SU-DHL-6 (cell line): ENCODE measurements at regions not wholly inside any gene's neighbourhood (a gene's known extent, or its start where the extent isn't known, plus 50 kb on each side); places are given as distances from the start of the nearest gene placed in this dataset.

Experiments used
- H2AFZ ChIP-seq: fragments of 200-600 bp; sonication (generic); 2 replicates; pipeline ENCODE4 v1.6.1; 2014; ENCODE audit warnings: low read depth, mild to moderate bottlenecking, moderate library complexity, mixed read lengths, antibody characterized with exemption, low read length; ENCODE audit not compliant: severe bottlenecking
- H3F3A ChIP-seq: fragments of 200-600 bp; shearing (Covaris generic); 2 replicates; pipeline ENCODE4 v1.6.0; 2016; ENCODE audit warnings: antibody characterized with exemption, mild to moderate bottlenecking; ENCODE audit not compliant: insufficient read depth
- H3K27ac ChIP-seq: fragments of 200-600 bp; sonication (generic); 2 replicates; pipeline ENCODE4 v1.5.1; 2016; ENCODE audit warnings: low read depth, mild to moderate bottlenecking, low read length, moderate library complexity, mixed read lengths
- H3K27me3 ChIP-seq: fragments of 200-600 bp; sonication (generic), shearing (Covaris generic); 2 replicates; pipeline ENCODE4 v1.6.0; 2014; ENCODE audit warnings: mild to moderate bottlenecking, low read length
- H3K36me3 ChIP-seq: fragments of 200-600 bp; sonication (generic); 2 replicates; pipeline ENCODE4 v1.6.1; 2014; ENCODE audit warnings: mild to moderate bottlenecking, low read length, mixed read lengths
- H3K4me2 ChIP-seq: fragments of 300-600, 200-600 bp; shearing (Covaris generic), sonication (generic); 2 replicates; pipeline ENCODE4 v1.6.0; 2014; ENCODE audit warnings: low read length, low read depth, mild to moderate bottlenecking; ENCODE audit not compliant: poor library complexity, severe bottlenecking
- H3K4me3 ChIP-seq: fragments of 200-600 bp; sonication (generic); 2 replicates; pipeline ENCODE4 v1.5.1; 2014; ENCODE audit warnings: antibody characterized with exemption, low read length, mild to moderate bottlenecking, mixed read lengths; ENCODE audit not compliant: insufficient read depth, poor library complexity, severe bottlenecking
- H3K79me2 ChIP-seq: fragments of 200-600 bp; sonication (generic); 2 replicates; pipeline ENCODE4 v1.6.1; 2014; ENCODE audit warnings: mild to moderate bottlenecking, low read length, moderate library complexity; ENCODE audit not compliant: insufficient read depth
- H3K9ac ChIP-seq: fragments of 200-600 bp; sonication (generic); 2 replicates; pipeline ENCODE4 v1.7.0; 2014; ENCODE audit warnings: mild to moderate bottlenecking, low read length
- H3K9me2 ChIP-seq: fragments of 200-600 bp; sonication (generic); replicated peaks from 2 replicates; pipeline ENCODE4 v1.6.1; 2014; ENCODE audit warnings: low read length; ENCODE audit not compliant: insufficient read depth
- H3K9me3 ChIP-seq: fragments of 200-600 bp; sonication (generic); 2 replicates; pipeline ENCODE4 v1.6.1; 2014; ENCODE audit warnings: low read length, mixed read lengths; ENCODE audit not compliant: insufficient read depth
- H4K20me1 ChIP-seq: fragments of 200-600 bp; sonication (generic); 2 replicates; pipeline ENCODE4 v1.6.1; 2014; ENCODE audit warnings: low read depth, mild to moderate bottlenecking, antibody characterized with exemption, low read length, moderate library complexity, mixed read lengths
- CTCF ChIP-seq: fragments of 200-600 bp; sonication (generic); IDR thresholded peaks from one replicate; pipeline ENCODE4 v1.5.1; 2017; ENCODE audit warnings: antibody characterized with exemption, mild to moderate bottlenecking, low read length, moderate library complexity; ENCODE audit not compliant: insufficient read depth, poor library complexity, severe bottlenecking
- EZH2phosphoT487 ChIP-seq: fragments of 200-600 bp; sonication (generic), shearing (Covaris generic); conservative IDR thresholded peaks from 2 replicates; pipeline ENCODE4 v1.6.1; 2018; ENCODE audit warnings: mild to moderate bottlenecking, antibody characterized with exemption, low read length, moderate library complexity, mixed read lengths

- Histone ChIP-seq H3K9me3 (no peaks in the 10 kb centered on the region), H3K36me3 (no peaks in the 10 kb centered on the region), H3K27me3 (no peaks in the 10 kb centered on the region), H3K9ac (no peak overlapping the region), H3K9me2 (no peaks in the 10 kb centered on the region), H3K4me3 (no peak overlapping the region), H4K20me1 (no peaks in the 10 kb centered on the region), H3F3A (no peaks in the 10 kb centered on the region), H3K79me2 (no peaks in the 10 kb centered on the region), H3K27ac (no peak overlapping the region), H2AFZ (no peak overlapping the region), H3K4me2 (no peak overlapping the region)
- no peak for TF ChIP-seq EZH2phosphoT487
- no peak for TF ChIP-seq CTCF
Measured at GRCh38 chr14:87081004-87081403, 912.0 kb downstream of the GALC start.

GRCh38 chr14:87080146-87080545, 912.8 kb downstream of the GALC start:
- Histone ChIP-seq H3K36me3 (no peaks in the 10 kb centered on the region), H2AFZ (no peak overlapping the region), H3K9me3 (no peaks in the 10 kb centered on the region), H3K79me2 (no peaks in the 10 kb centered on the region), H3F3A (no peaks in the 10 kb centered on the region), H3K4me3 (no peak overlapping the region), H3K9ac (no peak overlapping the region), H3K27ac (no peak overlapping the region), H4K20me1 (no peaks in the 10 kb centered on the region), H3K4me2 (no peak overlapping the region), H3K27me3 (no peaks in the 10 kb centered on the region), H3K9me2 (no peaks in the 10 kb centered on the region)
- TF ChIP-seq EZH2phosphoT487 (no peak), CTCF (no peak)

GRCh38 chr14:87079416-87079815, 913.6 kb downstream of the GALC start:
- Histone ChIP-seq H2AFZ (no peak overlapping the region), H3F3A (no peaks in the 10 kb centered on the region), H3K79me2 (no peaks in the 10 kb centered on the region), H4K20me1 (no peaks in the 10 kb centered on the region), H3K4me2 (no peak overlapping the region), H3K27me3 (no peaks in the 10 kb centered on the region), H3K9ac (no peak overlapping the region), H3K9me3 (no peaks in the 10 kb centered on the region), H3K36me3 (no peaks in the 10 kb centered on the region), H3K4me3 (no peak overlapping the region), H3K27ac (no peak overlapping the region), H3K9me2 (no peaks in the 10 kb centered on the region)
- TF ChIP-seq CTCF: no peak

DNA sequence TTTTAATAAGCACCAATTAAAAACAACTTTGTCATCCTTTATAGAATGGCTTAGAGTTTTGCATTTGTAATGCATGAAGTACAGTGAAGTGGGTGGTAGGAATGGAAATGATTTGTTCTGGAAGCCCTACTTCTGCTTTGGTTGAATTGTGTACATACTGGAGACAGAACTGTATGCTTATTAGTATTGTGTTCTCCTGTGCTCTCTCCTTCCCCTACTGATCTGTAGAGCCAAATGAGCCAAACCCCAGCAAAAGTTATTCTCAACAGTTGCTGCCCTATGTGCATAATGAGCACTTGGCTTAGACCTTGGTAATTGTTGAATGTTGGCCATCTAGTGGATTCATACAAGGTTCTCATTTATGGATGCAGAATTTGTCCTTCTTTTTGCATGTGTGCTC, 916.1 kb downstream of the GALC start:
- H3K9me2 ChIP-seq: no peaks in the 10 kb centered on the region
- TF ChIP-seq EZH2phosphoT487 (no peak), CTCF (no peak)
- no peaks in the 10 kb centered on the region for H4K20me1 ChIP-seq
- H3K27ac ChIP-seq: no peak overlapping the region
- no peak overlapping the region for H3K4me2 ChIP-seq
- no peak overlapping the region for H2AFZ ChIP-seq
- H3K9me3 ChIP-seq: no peaks in the 10 kb centered on the region
- no peaks in the 10 kb centered on the region for H3K27me3 ChIP-seq
- no peak overlapping the region for H3K4me3 ChIP-seq
- no peaks in the 10 kb centered on the region for H3K79me2 ChIP-seq
- H3K36me3 ChIP-seq: no peaks in the 10 kb centered on the region
- no peak overlapping the region for H3K9ac ChIP-seq
- H3F3A ChIP-seq: no peaks in the 10 kb centered on the region
